Pulmonary artery endothelial cell (primary cell): ENCODE measurements at regions not wholly inside any gene's neighbourhood (a gene's known extent, or its start where the extent isn't known, plus 50 kb on each side); places are given as distances from the start of the nearest gene placed in this dataset.
"Not testable (repeated sequence)": the region's sequence is repeated elsewhere in the genome, so short reads cannot be mapped to it uniquely, and the experiment has no call there.

Source experiments
- DNase-seq: peaks from one replicate; pipeline ENCODE4 v3.0.0-alpha.2; 2011; ENCODE audit warnings: low read depth, low spot score

- no peak for DNase-seq
Measured at GRCh38 chr2:137886083-137886831, 78.0 kb upstream of the HNMT start.

- no peak for DNase-seq
Measured at GRCh38 chr2:137888845-137889244, 75.4 kb upstream of the HNMT start.

GRCh38 chr2:137892739-137893138 lies 71.5 kb upstream of the HNMT start:
- DNase-seq = no peak

- no peak for DNase-seq
Measured at GRCh38 chr2:137893145-137893544, 71.1 kb upstream of the HNMT start.

GRCh38 chr2:137896467-137896866 lies 67.8 kb upstream of the HNMT start:
- no peak for DNase-seq

- DNase-seq = no peak
Measured at GRCh38 chr2:137897082-137897481, 67.2 kb upstream of the HNMT start.

- no peak for DNase-seq
Measured at GRCh38 chr2:137900421-137901141, 63.7 kb upstream of the HNMT start.

GRCh38 chr2:137910641-137911040 lies 53.6 kb upstream of the HNMT start:
- DNase-seq = no peak

- DNase-seq = no peak
Measured at GRCh38 chr2:137912371-137912770, 51.9 kb upstream of the HNMT start.

GRCh38 chr2:137913169-137913568 lies 51.1 kb upstream of the HNMT start:
- no peak for DNase-seq

- not testable (repeated sequence) for DNase-seq
Measured at GRCh38 chr2:137913648-137914047, 50.6 kb upstream of the HNMT start.
